Mucosa of rectum (tissue), 2 donors: ENCODE measurements at regions not wholly inside any gene's neighbourhood (a gene's known extent, or its start where the extent isn't known, plus 50 kb on each side); places are given as distances from the start of the nearest gene placed in this dataset.
"Not testable (repeated sequence)": the region's sequence is repeated elsewhere in the genome, so short reads cannot be mapped to it uniquely, and the experiment has no call there.

ENCODE experiments used
- H3K27ac ChIP-seq, 2 donors: one replicate each; pipeline ENCODE4 v1.7.0; 2013; ENCODE audit warnings: inconsistent platforms in 2 of 2, low read depth in 2 of 2, low read length in 2 of 2
- H3K27me3 ChIP-seq, 2 donors: one replicate each; pipeline ENCODE4 v1.7.0; 2013; ENCODE audit warnings: low read length in 2 of 2; ENCODE audit not compliant: control insufficient read depth in 2 of 2, insufficient read depth in 2 of 2
- H3K36me3 ChIP-seq, 2 donors: one replicate each; pipeline ENCODE4 v1.7.0; 2013; ENCODE audit warnings: low read length in 2 of 2; ENCODE audit not compliant: control insufficient read depth in 2 of 2, insufficient read depth in 2 of 2
- H3K4me1 ChIP-seq, 2 donors: one replicate each; pipeline ENCODE4 v1.7.0; 2013; ENCODE audit warnings: low read length in 2 of 2, mild to moderate bottlenecking in 1 of 2; ENCODE audit not compliant: control insufficient read depth in 2 of 2, insufficient read depth in 2 of 2
- H3K4me3 ChIP-seq, 2 donors: one replicate each; pipeline ENCODE4 v1.7.0; 2013; ENCODE audit warnings: low read length in 2 of 2
- H3K9ac ChIP-seq, 2 donors: one replicate each; pipeline ENCODE4 v1.7.0; 2013; ENCODE audit warnings: low read length in 2 of 2, low read depth in 1 of 2, mild to moderate bottlenecking in 1 of 2
- H3K9me3 ChIP-seq, 2 donors: one replicate each; pipeline ENCODE4 v1.7.0; 2013; ENCODE audit warnings: low read length in 2 of 2; ENCODE audit not compliant: control insufficient read depth in 2 of 2
- donor health status: healthy.
- donor health status: Normal muscosa, but diverticular disease.

- H3K9ac ChIP-seq, H3K4me1 ChIP-seq, H3K36me3 ChIP-seq: not testable (repeated sequence)
These were observed 122.0 kb downstream of the DDX11 start for GRCh38 chr12:31195620-31196019.

GRCh38 chr12:31199476-31199875 lies 125.8 kb downstream of the DDX11 start:
- not testable (repeated sequence) for H3K27me3 ChIP-seq, H3K9ac ChIP-seq, H3K9me3 ChIP-seq, H3K4me3 ChIP-seq, H3K4me1 ChIP-seq, H3K36me3 ChIP-seq, H3K27ac ChIP-seq

More at GRCh38 chr12:31195620-31196019, 122.0 kb downstream of the DDX11 start:
- not testable (repeated sequence) for H3K27ac ChIP-seq, H3K4me3 ChIP-seq, H3K9me3 ChIP-seq, H3K27me3 ChIP-seq

- Histone ChIP-seq H3K27ac (no peak overlapping the region), H3K4me1 (no peaks in the 10 kb centered on the region), H3K9me3 (no peaks in the 10 kb centered on the region), H3K9ac (no peak overlapping the region), H3K36me3 (no peaks in the 10 kb centered on the region), H3K4me3 (no peak overlapping the region), H3K27me3 (no peaks in the 10 kb centered on the region)
These were observed 124.6 kb downstream of the SINHCAF start for GRCh38 chr12:31201382-31201781.

GRCh38 chr12:31203261-31203660 lies 122.7 kb downstream of the SINHCAF start:
- H3K27me3 ChIP-seq, result no peaks in the 10 kb centered on the region
- H3K4me1 ChIP-seq, result no peaks in the 10 kb centered on the region
- no peaks in the 10 kb centered on the region for H3K36me3 ChIP-seq
- no peak overlapping the region for H3K4me3 ChIP-seq
- no peaks in the 10 kb centered on the region for H3K9me3 ChIP-seq
- H3K9ac ChIP-seq, result no peak overlapping the region
- no peak overlapping the region for H3K27ac ChIP-seq

- no peaks in the 10 kb centered on the region for H3K9me3 ChIP-seq
- H3K9ac ChIP-seq, result no peak overlapping the region
- H3K4me1 ChIP-seq, result no peaks in the 10 kb centered on the region
- no peaks in the 10 kb centered on the region for H3K36me3 ChIP-seq
- no peak overlapping the region for H3K27ac ChIP-seq
- no peak overlapping the region for H3K4me3 ChIP-seq
- H3K27me3 ChIP-seq, result no peaks in the 10 kb centered on the region
These were observed 120.9 kb downstream of the SINHCAF start for GRCh38 chr12:31205054-31205453.

GRCh38 chr12:31206038-31206670 lies 119.8 kb downstream of the SINHCAF start:
- no peak overlapping the region for H3K9ac ChIP-seq
- H3K27me3 ChIP-seq, result no peaks in the 10 kb centered on the region
- no peaks in the 10 kb centered on the region for H3K4me1 ChIP-seq
- H3K4me3 ChIP-seq, result no peak overlapping the region
- H3K36me3 ChIP-seq, result no peaks in the 10 kb centered on the region
- H3K9me3 ChIP-seq, result no peaks in the 10 kb centered on the region
- no peak overlapping the region for H3K27ac ChIP-seq

GRCh38 chr12:31207799-31208465 lies 118.0 kb downstream of the SINHCAF start:
- no peaks in the 10 kb centered on the region for H3K4me1 ChIP-seq
- no peak overlapping the region for H3K4me3 ChIP-seq
- no peaks in the 10 kb centered on the region for H3K9me3 ChIP-seq
- no peaks in the 10 kb centered on the region for H3K36me3 ChIP-seq
- no peak overlapping the region for H3K27ac ChIP-seq
- no peak overlapping the region for H3K9ac ChIP-seq
- H3K27me3 ChIP-seq, result no peaks in the 10 kb centered on the region

GRCh38 chr12:31210104-31210503 lies 115.8 kb downstream of the SINHCAF start:
- Histone ChIP-seq H3K27me3 (no peaks in the 10 kb centered on the region), H3K4me3 (no peak overlapping the region), H3K9ac (no peak overlapping the region), H3K9me3 (no peaks in the 10 kb centered on the region), H3K36me3 (no peaks in the 10 kb centered on the region), H3K4me1 (no peaks in the 10 kb centered on the region), H3K27ac (no peak overlapping the region)

GRCh38 chr12:31210541-31210940 lies 115.4 kb downstream of the SINHCAF start:
- no peak overlapping the region for H3K4me3 ChIP-seq
- H3K36me3 ChIP-seq, result no peaks in the 10 kb centered on the region
- no peak overlapping the region for H3K9ac ChIP-seq

GRCh38 chr12:31214626-31215517 lies 111.1 kb downstream of the SINHCAF start:
- Histone ChIP-seq H3K27ac (no peak overlapping the region), H3K9ac (no peak overlapping the region), H3K9me3 (no peaks in the 10 kb centered on the region), H3K4me1 (no peaks in the 10 kb centered on the region), H3K27me3 (no peaks in the 10 kb centered on the region), H3K36me3 (no peaks in the 10 kb centered on the region), H3K4me3 (no peak overlapping the region)

More at GRCh38 chr12:31210541-31210940, 115.4 kb downstream of the SINHCAF start:
- Histone ChIP-seq H3K4me1 (no peaks in the 10 kb centered on the region), H3K9me3 (no peaks in the 10 kb centered on the region), H3K27ac (no peak overlapping the region), H3K27me3 (no peaks in the 10 kb centered on the region)
